ENCODE measurements at regions not wholly inside any gene's neighbourhood (a gene's known extent, or its start where the extent isn't known, plus 50 kb on each side); places are given as distances from the start of the nearest gene placed in this dataset.

GRCh38 chr2:2732331-2733119, 401.4 kb upstream of the MYT1L start:
- TF ChIP-seq, protein P1, sequence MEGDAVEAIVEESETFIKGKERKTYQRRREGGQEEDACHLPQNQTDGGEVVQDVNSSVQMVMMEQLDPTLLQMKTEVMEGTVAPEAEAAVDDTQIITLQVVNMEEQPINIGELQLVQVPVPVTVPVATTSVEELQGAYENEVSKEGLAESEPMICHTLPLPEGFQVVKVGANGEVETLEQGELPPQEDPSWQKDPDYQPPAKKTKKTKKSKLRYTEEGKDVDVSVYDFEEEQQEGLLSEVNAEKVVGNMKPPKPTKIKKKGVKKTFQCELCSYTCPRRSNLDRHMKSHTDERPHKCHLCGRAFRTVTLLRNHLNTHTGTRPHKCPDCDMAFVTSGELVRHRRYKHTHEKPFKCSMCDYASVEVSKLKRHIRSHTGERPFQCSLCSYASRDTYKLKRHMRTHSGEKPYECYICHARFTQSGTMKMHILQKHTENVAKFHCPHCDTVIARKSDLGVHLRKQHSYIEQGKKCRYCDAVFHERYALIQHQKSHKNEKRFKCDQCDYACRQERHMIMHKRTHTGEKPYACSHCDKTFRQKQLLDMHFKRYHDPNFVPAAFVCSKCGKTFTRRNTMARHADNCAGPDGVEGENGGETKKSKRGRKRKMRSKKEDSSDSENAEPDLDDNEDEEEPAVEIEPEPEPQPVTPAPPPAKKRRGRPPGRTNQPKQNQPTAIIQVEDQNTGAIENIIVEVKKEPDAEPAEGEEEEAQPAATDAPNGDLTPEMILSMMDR (conservative IDR thresholded peaks at IDR 0.05): no peak
- peaks cover 6% of the 10 kb centered on the region for H3K4me1 Mint-ChIP-seq
- 90 to 98% methylated on average over 8 to 17 of the region's 17 CpGs for WGBS, 2 experiments (ENCODE audit: insufficient coverage in 1 of 2, insufficient read length in 1 of 2)

GRCh38 chr2:2731816-2732284, 400.8 kb upstream of the MYT1L start:
- Histone ChIP-seq H3K36me3 (ENCODE audit: control insufficient read depth, insufficient read depth, low read length) (no peaks in the 10 kb centered on the region), H3K4me3 (ENCODE audit: low read length) (no peak overlapping the region), H3K27ac (ENCODE audit: low read depth, low read length) (no peak overlapping the region), H3K9ac (ENCODE audit: extremely low read depth, low read length, poor library complexity, severe bottlenecking) (no peak overlapping the region), H3K27me3 (ENCODE audit: control insufficient read depth, insufficient read depth, low read length, poor library complexity, severe bottlenecking) (no peaks in the 10 kb centered on the region), H3K9me3 (ENCODE audit: control insufficient read depth, low read length) (no peaks in the 10 kb centered on the region), H3K4me1 (ENCODE audit: control insufficient read depth, insufficient read depth, low read length) (no peaks in the 10 kb centered on the region)
- Mint-ChIP-seq H3K36me3 (ENCODE audit: low read depth) (no peaks in the 10 kb centered on the region), H3K4me1 (peaks cover 6% of the 10 kb centered on the region), H3K9me3 (no peaks in the 10 kb centered on the region), H3K27ac (no peak overlapping the region), H3K4me3 (no peak overlapping the region), H3K27me3 (ENCODE audit: insufficient read depth) (peaks cover 2% of the 10 kb centered on the region)
- TF ChIP-seq, protein P1 (conservative IDR thresholded peaks at IDR 0.05): no peak
- no peak for DNase-seq
- WGBS, 2 experiments (ENCODE audit: insufficient coverage in 1 of 2, insufficient read length in 1 of 2): 88 to 90% methylated on average over 8 to 19 of the region's 19 CpGs

More at GRCh38 chr2:2732331-2733119, 401.4 kb upstream of the MYT1L start:
- Mint-ChIP-seq H3K4me3 (no peak overlapping the region), H3K27me3 (ENCODE audit: insufficient read depth) (peaks cover 2% of the 10 kb centered on the region), H3K9me3 (no peaks in the 10 kb centered on the region), H3K27ac (no peak overlapping the region), H3K36me3 (ENCODE audit: low read depth) (no peaks in the 10 kb centered on the region)
- no peaks in the 10 kb centered on the region for H3K27me3 ChIP-seq (ENCODE audit: control insufficient read depth, insufficient read depth, low read length, poor library complexity, severe bottlenecking)
- H3K4me1 ChIP-seq (ENCODE audit: control insufficient read depth, insufficient read depth, low read length): no peaks in the 10 kb centered on the region
- H3K27ac ChIP-seq (ENCODE audit: low read depth, low read length): no peak overlapping the region
- no peaks in the 10 kb centered on the region for H3K9me3 ChIP-seq (ENCODE audit: control insufficient read depth, low read length)
- no peak for DNase-seq
- H3K36me3 ChIP-seq (ENCODE audit: control insufficient read depth, insufficient read depth, low read length): no peaks in the 10 kb centered on the region
- no peak overlapping the region for H3K9ac ChIP-seq (ENCODE audit: extremely low read depth, low read length, poor library complexity, severe bottlenecking)
- H3K4me3 ChIP-seq (ENCODE audit: low read length): no peak overlapping the region

DNA sequence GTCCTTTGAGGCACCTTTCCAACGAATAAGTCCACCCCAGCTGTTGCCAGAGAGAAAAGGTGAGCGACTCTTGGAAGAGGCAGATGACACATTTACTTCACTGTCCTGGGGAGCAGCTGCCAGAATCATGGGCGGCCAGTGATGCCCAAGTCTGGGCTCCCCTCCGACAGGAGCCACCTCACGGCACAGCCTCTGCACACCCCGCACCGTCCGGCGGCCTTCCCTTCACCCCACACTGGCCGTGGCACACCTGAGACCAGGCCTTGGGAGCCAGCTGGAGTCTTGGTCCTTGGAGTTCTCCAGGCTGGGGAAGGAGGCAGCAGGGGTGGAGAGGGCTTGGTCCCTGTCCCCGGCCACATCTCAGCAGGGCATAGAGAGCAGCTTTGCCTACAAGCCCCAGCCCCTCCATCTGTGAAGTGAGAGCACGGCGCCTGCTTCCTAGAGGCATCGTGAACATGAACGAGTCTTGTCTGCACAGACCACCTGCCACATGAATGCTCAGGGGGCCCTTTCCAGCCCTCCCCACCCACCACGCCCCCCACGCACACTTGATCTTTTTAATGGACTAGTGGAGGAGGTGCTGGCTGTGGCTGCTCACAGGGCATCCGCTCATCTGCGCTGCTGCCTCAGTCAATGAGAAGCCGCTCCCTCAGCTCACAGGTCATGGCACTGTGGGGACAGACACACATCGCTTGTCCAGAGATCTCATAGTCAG, 400.2 kb upstream of the MYT1L start:
- DNase-seq: no peak
- no peak overlapping the region for H3K9ac ChIP-seq (ENCODE audit: extremely low read depth, low read length, poor library complexity, severe bottlenecking)
- H3K9me3 ChIP-seq (ENCODE audit: control insufficient read depth, low read length): no peaks in the 10 kb centered on the region
- TF ChIP-seq, protein P1 (conservative IDR thresholded peaks at IDR 0.05): no peak
- no peaks in the 10 kb centered on the region for H3K36me3 ChIP-seq (ENCODE audit: control insufficient read depth, insufficient read depth, low read length)
- no peak overlapping the region for H3K4me3 ChIP-seq (ENCODE audit: low read length)
- H3K36me3 Mint-ChIP-seq (ENCODE audit: low read depth): no peaks in the 10 kb centered on the region
- H3K4me1 ChIP-seq (ENCODE audit: control insufficient read depth, insufficient read depth, low read length): no peaks in the 10 kb centered on the region
- no peak overlapping the region for H3K27ac ChIP-seq (ENCODE audit: low read depth, low read length)
- H3K4me3 Mint-ChIP-seq: no peak overlapping the region
- peaks cover 6% of the 10 kb centered on the region for H3K4me1 Mint-ChIP-seq
- 84 to 91% methylated on average over 10 to 21 of the region's 21 CpGs for WGBS, 2 experiments (ENCODE audit: insufficient coverage in 1 of 2, insufficient read length in 1 of 2)
- H3K9me3 Mint-ChIP-seq: no peaks in the 10 kb centered on the region
- peaks cover 2% of the 10 kb centered on the region for H3K27me3 Mint-ChIP-seq (ENCODE audit: insufficient read depth)
- no peaks in the 10 kb centered on the region for H3K27me3 ChIP-seq (ENCODE audit: control insufficient read depth, insufficient read depth, low read length, poor library complexity, severe bottlenecking)
- no peak overlapping the region for H3K27ac Mint-ChIP-seq
